Cardiac muscle cell (in vitro differentiated cells and primary cell): ENCODE measurements at regions not wholly inside any gene's neighbourhood (a gene's known extent, or its start where the extent isn't known, plus 50 kb on each side); places are given as distances from the start of the nearest gene placed in this dataset.

ENCODE experiments used
- DNase-seq, 2 donors: peaks; one replicate each; pipeline versions ENCODE4 v3.0.0 to v3.0.0-alpha.2; 2010 to 2017; ENCODE audit warnings: low read depth in 1 of 2, low spot score in 1 of 2
- H3K27ac ChIP-seq: fragments of 200-600 bp; sonication (generic); 2 replicates; pipeline ENCODE4 v1.5.1; 2016
- H3K27me3 ChIP-seq: fragments of 200-600 bp; sonication (generic); 2 replicates; pipeline ENCODE4 v1.6.0; 2016; ENCODE audit warnings: control low read depth
- H3K36me3 ChIP-seq: fragments of 200-600 bp; sonication (generic); 2 replicates; pipeline ENCODE4 v1.5.1; 2016; ENCODE audit warnings: control low read depth
- H3K4me1 ChIP-seq: fragments of 200-600 bp; sonication (generic); 2 replicates; pipeline ENCODE4 v1.8.1; 2017; ENCODE audit warnings: low read depth, mild to moderate bottlenecking, mixed run types
- H3K4me3 ChIP-seq: fragments of 200-600 bp; sonication (generic); 2 replicates; pipeline ENCODE4 v1.5.1; 2016; ENCODE audit warnings: mild to moderate bottlenecking
- H3K9me3 ChIP-seq: fragments of 200-600 bp; sonication (generic); 2 replicates; pipeline ENCODE4 v1.5.1; 2017; ENCODE audit warnings: low read depth, mild to moderate bottlenecking, control low read depth
- TF ChIP-seq, protein P1 (sequence below): IDR thresholded peaks from 2 replicates; pipeline ENCODE4 v1.5.1; 2012; ENCODE audit warnings: low read depth, mild to moderate bottlenecking, low read length

DNA sequence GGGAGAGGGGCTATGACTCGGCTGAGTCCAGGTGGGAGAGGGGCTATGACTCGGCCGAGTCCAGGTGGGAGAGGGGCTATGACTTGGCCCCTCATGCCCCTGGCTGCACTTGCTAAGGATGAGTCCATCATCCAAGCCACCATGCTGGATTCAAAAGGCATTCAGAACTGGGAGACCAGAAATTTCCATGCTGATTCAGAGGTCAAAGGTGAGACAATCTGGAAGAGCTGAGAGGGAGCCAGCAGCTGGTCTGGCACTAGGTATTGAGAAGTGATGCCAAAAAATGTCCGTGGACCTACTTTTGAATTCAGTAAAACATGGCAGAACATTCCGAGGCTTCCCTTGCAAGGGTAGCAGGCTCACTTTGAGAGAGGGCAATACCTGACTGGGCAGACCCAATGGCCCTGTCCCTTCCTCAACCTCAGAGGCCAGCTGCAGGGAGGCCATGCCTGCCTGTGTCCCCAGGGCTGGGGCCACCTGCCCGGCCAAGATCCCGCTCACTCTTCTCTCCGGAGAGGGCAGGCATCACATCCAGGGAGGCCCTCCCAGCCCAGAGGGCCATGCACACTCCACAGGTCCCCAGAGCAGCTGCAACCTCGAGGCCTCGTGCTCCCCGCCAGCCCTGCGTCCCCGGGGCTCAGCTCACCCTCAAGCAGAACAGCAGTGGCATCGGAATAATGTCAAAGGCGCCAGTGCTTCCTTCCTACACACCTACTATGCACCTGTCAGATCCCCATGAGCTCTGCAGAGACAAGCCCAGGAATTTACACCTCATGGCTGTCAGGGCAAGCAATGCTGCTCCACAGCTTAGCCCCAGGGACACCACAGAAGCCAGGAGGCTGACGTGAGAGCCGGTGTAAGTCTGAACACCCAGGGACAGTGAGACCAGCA, 80.2 kb upstream of the GPC1 start:
- H3K9me3 ChIP-seq = no peaks in the 10 kb centered on the region
- peak in 1 of 2 donors; percentile 60 for DNase-seq
- H3K27me3 ChIP-seq = no peaks in the 10 kb centered on the region

DNA sequence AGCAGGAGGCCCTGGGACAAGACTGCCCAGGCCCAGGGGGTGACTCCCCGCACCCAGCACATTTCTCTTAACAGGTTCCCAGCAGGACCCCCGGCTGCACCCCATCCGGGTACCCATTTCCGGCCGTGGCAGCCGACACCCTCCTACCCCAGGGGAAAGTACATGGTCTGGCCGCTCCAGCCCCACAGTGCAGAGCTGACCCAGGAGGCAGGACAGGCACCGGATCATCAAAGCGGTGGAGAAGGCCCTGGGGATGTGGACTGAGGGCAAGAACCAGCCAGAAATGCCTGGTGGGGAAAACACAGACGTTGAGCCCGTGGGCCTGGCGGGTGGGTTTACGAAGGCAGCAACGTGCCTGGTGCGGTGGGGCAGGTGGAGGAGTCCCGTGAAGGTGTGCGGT, 79.5 kb upstream of the GPC1 start:
- H3K4me1 ChIP-seq = no peaks in the 10 kb centered on the region
- DNase-seq = no peak
- no peak overlapping the region for H3K27ac ChIP-seq
- H3K36me3 ChIP-seq = no peaks in the 10 kb centered on the region
- TF ChIP-seq, protein P1, sequence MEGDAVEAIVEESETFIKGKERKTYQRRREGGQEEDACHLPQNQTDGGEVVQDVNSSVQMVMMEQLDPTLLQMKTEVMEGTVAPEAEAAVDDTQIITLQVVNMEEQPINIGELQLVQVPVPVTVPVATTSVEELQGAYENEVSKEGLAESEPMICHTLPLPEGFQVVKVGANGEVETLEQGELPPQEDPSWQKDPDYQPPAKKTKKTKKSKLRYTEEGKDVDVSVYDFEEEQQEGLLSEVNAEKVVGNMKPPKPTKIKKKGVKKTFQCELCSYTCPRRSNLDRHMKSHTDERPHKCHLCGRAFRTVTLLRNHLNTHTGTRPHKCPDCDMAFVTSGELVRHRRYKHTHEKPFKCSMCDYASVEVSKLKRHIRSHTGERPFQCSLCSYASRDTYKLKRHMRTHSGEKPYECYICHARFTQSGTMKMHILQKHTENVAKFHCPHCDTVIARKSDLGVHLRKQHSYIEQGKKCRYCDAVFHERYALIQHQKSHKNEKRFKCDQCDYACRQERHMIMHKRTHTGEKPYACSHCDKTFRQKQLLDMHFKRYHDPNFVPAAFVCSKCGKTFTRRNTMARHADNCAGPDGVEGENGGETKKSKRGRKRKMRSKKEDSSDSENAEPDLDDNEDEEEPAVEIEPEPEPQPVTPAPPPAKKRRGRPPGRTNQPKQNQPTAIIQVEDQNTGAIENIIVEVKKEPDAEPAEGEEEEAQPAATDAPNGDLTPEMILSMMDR = no peak
- H3K4me3 ChIP-seq = no peak overlapping the region
- H3K27me3 ChIP-seq = no peaks in the 10 kb centered on the region
- no peaks in the 10 kb centered on the region for H3K9me3 ChIP-seq

More for the DNA sequence above, 80.2 kb upstream of the GPC1 start:
- H3K4me1 ChIP-seq = no peaks in the 10 kb centered on the region
- no peaks in the 10 kb centered on the region for H3K36me3 ChIP-seq
- H3K27ac ChIP-seq = no peak overlapping the region
- H3K4me3 ChIP-seq = no peak overlapping the region
- TF ChIP-seq, protein P1 = no peak

DNA sequence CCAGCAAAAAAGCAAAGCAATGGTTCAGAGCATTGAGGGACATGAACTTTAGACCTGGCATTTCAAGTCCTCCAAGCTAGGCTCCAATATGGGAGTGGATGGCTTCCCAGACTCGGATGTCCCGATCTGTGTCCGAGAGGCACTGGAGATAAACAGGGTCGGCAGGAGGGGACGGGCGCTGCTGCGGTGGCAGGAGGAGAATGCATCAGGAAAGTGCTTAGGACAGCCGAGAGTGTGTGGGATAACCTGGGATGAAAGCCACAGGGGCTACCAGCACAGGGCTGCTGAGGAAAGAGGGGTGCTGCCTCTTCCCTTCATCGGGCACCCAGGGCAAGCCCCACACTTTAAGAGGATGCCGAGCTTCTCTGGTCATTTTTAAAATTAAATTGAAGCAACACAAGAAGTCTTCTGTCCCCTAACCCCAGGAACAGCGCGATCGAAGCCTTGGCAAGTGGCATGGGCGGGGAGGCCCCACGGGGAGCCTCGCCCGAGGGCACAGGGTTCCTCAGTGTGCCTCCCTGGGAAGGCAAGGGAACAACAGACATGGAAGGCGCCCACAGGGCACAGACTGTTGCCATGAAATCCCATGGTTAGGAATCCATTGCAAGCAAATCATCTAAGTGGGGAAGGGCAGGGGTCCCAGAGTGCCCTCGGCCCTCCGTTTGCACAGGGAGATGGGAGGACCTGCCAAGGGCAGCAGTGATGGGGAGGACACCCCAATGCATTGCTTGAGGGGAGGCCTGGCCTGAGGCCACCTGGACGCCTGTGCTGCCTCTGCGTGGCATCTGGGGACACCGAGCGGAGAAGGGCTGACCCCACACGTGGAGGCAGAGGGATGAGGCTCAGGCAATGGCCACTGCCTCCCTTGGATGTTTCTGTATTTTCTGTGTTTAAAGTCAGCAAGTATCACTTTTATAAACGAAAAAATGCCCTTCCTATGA, 78.5 kb upstream of the GPC1 start:
- Histone ChIP-seq H3K27ac (no peak overlapping the region), H3K9me3 (no peaks in the 10 kb centered on the region), H3K4me1 (no peaks in the 10 kb centered on the region), H3K4me3 (no peak overlapping the region), H3K36me3 (no peaks in the 10 kb centered on the region), H3K27me3 (no peaks in the 10 kb centered on the region)
- TF ChIP-seq, protein P1 = no peak
- no peak for DNase-seq

DNA sequence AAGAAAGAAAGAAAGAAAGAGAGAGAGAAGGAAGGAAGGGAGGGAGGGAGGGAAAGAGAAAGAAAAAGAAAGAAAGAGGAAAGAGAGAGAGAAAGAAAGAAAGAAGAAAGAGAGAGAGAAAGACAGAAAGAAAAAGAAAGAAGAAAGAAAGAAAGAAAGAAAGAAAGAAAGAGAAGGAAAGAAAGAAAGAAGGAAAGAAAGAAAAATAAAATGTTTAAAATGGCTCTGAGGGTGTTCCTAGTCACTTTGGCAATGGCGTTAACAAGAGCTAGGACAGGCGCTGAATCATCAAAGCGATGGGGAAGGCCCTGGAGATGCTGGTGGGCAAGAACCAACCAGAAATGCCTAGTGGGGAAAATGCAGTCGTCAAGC, 77.8 kb upstream of the GPC1 start:
- no peak overlapping the region for H3K27ac ChIP-seq
- TF ChIP-seq, protein P1 = no peak
- DNase-seq = no peak
- H3K36me3 ChIP-seq = no peaks in the 10 kb centered on the region
- no peaks in the 10 kb centered on the region for H3K9me3 ChIP-seq
- H3K27me3 ChIP-seq = no peaks in the 10 kb centered on the region
- no peak overlapping the region for H3K4me3 ChIP-seq
- no peaks in the 10 kb centered on the region for H3K4me1 ChIP-seq

DNA sequence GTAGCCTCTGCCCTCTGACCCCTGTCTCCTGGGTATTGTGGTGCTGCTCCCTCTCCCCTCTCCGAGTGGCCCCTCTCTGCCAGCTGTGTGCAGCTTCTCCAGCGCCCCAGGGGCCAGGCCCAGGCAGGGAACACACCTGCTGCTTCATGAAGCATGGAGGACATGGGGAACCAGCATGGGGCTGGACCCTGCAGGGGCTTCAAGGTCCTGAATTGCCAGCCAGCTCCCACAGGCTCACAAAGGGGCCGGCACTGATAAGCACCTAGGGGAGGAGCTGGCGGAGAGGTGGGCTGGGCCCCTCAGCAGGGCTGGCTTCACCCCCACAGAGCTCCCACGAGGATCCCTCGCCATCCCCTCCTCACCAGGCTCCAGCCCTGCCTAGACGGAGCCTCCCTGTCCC, 77.4 kb upstream of the GPC1 start:
- TF ChIP-seq, protein P1 = no peak
- Histone ChIP-seq H3K4me1 (no peaks in the 10 kb centered on the region), H3K27ac (no peak overlapping the region), H3K9me3 (no peaks in the 10 kb centered on the region), H3K27me3 (no peaks in the 10 kb centered on the region), H3K36me3 (no peaks in the 10 kb centered on the region), H3K4me3 (no peak overlapping the region)
- DNase-seq = no peak
